ENCODE measurements at regions not wholly inside any gene's neighbourhood (a gene's known extent, or its start where the extent isn't known, plus 50 kb on each side); places are given as distances from the start of the nearest gene placed in this dataset.
"Not testable (repeated sequence)": the region's sequence is repeated elsewhere in the genome, so short reads cannot be mapped to it uniquely, and the experiment has no call there.

GRCh38 chr5:60473027-60473426 is 226.9 kb downstream of the DEPDC1B start:
- not testable (repeated sequence) for TF ChIP-seq CTCF (IDR thresholded peaks at IDR 0.05 in 8 of 11, conservative IDR thresholded peaks at IDR 0.05 in 3 of 11); POLR2A (IDR thresholded peaks at IDR 0.05); POLR2AphosphoS5 (IDR thresholded peaks at IDR 0.05)

Data from spleen (tissue), 7 donors.